Right lung (tissue), 2 donors: ENCODE measurements at regions not wholly inside any gene's neighbourhood (a gene's known extent, or its start where the extent isn't known, plus 50 kb on each side); places are given as distances from the start of the nearest gene placed in this dataset.
"Not testable (repeated sequence)": the region's sequence is repeated elsewhere in the genome, so short reads cannot be mapped to it uniquely, and the experiment has no call there.

ENCODE experiments used
- DNase-seq, 2 donors: peaks; one replicate each; pipeline ENCODE4 v3.0.0-alpha.2; 2013

DNA sequence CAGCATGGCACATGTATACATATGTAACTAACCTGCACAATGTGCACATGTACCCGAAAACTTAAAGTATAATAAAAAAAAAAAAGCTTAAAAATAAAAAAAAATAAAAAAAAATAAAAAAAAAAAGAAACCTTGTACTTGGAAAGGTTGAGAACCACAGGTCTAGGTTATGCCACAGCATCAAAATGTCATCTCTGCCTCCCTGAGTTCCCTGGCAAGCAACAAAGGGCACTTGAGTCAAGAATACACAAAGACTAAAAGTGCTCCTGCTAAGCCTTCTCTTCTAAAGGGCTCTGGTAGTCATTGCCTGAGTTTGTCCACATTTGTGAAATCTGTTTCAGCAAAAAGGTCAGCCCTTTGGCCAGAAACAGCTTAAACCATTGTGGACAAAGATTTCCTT, 395.8 kb upstream of the CCDC54 start:
- no peak for DNase-seq

DNA sequence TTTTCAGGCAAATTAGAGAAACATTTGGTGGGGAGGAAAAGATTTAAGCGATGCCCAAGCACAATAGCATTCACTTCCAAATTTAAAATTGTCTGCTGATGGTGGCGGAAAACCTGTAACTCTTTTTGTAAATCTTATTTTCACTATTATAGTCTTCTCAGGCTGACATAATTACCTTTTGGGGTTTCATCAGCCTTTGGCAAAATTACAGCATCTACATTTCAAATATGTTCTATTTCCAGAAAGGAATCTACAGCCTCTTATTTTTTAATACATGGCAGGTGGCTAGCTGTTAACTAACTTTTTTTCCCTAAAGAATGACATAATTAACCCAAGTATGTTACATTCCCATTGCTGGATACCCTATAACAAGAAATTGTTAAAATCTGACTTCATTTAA, 391.5 kb upstream of the CCDC54 start:
- DNase-seq, result no peak

DNA sequence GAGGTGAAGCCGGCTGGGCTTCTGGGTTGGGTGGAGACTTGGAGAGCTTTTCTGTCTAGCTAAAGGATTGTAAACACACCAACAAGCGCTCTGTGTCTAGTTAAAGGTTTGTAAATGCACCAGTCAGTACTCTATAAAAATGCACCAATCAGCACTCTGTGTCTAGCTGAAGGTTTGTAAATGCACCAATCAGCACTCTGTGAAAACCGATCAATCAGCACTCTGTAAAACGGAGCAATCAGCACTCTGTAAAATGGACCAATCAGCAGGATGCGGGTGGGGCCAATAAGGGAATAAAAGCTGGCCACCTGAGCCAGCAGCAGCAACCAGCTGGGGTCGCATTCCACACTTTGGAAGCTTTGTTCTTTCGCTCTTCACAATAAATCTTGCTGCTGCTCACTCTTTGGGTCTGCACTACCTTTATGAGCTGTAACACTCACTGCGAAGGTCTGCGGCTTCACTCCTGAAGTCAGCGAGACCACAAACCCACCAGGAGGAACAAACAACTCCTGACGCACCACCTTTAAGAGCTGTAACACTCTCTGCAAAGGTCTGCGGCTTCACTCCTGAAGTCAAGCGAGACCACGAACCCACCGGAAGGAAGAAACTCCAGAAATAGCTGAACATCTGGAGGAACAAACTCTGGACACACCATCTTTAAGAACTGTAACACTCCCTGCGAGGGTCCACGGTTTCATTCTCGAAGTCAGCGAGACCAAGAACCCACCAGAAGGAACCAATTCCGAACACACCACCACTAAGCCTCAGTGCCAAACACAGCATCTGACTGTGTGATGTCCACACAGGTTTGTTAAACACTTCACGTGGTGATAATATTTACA, 378.2 kb upstream of the CCDC54 start:
- not testable (repeated sequence) for DNase-seq

DNA sequence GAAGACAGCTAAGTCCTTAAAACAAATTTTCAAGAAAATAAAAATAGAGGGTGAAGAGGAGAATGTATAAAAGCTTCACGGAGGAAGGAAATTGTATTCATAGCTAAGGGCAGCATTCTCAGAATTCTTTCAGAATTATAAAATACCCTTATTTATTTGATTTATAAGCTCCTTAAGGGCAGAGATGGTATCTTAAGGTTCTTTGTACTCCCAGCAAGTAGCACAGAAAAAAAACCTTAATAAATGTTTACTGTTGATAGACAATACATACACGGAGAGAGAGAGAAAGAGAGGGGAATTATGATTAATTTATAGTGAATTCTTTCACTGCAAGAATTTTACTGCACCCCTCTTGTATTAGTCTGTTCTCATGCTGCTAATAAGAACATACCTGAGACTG, 375.6 kb upstream of the CCDC54 start:
- no peak for DNase-seq

DNA sequence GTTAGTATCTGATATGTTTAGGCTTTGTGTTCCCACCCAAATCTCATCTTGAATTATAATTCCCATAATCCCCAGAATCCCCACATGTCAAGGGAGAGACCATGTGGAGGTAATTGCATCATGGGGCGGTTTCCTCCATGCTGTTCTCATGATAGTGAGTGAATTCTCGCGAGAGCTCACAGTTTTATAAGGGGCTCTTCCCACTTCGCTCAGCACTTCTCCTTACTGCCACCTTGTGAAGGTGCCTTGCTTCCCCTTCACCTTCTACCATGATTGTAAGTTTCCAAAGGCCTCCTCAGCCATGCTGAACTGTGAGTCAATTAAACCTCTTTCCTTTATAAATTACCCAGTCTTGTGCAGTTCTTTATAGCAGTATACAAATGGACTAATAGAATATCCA, 371.9 kb upstream of the CCDC54 start:
- not testable (repeated sequence) for DNase-seq

DNA sequence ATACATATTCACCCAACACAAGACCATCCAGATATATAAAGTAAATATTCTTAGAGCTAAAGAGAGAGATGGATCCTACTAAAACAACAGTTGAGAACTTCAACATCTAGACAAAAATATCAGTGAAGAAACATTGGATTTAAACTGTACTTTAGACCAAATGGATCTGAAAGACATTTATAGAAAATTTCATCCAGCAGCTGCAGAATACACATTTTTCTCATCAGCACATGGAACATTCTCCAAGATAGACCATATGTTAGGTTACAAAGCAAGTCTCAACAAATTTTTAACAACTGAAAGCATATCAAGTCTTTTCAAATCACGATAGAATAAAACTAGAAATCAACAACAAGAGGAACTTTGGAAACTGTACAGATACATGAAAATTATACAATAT, 369.0 kb upstream of the CCDC54 start:
- DNase-seq, result no peak

DNA sequence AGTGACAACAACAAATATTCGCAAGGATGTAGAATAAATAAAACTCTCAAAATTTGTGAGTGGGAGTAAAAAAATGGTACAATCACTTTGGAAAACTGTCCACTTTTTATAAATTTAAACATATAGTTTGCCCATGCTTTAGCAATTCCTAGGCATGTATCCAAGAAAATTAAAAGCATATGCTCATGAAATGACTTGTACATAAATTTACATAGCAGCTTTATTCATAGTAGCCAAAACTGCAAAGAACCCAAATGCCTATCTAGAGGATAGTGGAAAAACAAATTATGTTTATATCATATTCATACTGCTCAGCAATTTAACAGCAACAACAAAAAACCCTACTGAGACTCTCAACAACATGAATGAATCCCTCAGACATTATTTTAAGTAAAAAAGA, 363.6 kb upstream of the CCDC54 start:
- no peak for DNase-seq

DNA sequence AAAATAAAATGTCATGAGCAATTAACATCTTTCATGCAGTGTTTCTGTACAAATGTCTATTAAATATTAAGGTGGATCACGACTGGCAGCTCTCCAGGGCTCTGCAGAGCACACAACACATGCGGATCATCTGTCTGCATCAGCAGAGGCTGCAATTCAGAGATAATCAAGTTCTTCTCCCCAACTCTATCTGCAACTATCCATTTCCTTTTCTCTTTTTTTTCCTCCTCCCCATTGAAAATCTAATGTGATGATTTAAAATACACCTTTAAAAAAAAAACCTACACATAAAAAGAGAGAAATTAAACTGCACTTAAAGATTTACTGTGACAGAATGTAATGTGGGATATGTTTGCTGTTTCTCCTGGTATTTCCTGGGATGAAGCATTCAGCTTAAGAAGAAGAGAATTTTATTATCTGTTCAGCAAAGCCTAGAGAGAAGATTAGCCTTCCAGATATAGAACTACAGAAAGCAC, 352.6 kb upstream of the CCDC54 start:
- no peak for DNase-seq

DNA sequence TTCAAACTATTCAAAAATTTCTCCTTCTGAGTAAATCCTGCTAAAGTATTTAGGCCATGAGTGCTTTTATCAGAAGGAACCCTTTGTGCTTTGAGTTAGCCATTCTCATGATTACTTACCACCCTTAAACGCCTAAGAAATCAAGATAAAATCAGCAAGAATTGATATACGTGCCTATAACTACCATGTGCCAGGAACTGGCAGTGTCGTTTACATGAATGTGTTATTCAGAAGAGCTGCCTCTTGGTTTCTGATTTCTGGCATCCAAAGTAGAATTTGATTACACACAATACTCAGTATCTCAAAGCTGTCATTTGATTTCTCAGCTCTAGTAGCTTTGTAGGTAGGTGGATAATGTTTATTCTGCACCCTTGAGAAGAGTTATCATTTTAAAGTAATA, 351.3 kb upstream of the CCDC54 start:
- DNase-seq, result no peak

DNA sequence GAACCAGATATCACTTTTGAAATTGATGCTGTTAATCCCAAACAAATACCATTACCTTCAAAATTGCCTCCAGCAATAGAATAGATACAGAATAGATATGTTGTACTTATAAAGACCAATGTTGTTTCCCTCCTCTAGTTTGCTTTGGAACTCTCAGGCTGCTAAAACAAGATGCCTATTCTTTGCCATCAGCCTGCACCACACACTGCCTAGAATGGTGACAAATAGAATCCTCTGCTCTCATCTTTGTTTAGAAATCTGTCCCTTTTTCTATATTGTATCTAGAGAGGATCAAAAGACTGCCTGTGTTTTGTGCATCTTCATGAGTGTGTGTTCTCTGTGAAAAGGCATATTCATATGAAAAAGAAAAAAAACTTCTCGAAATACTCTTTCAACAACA, 349.2 kb upstream of the CCDC54 start:
- no peak for DNase-seq

DNA sequence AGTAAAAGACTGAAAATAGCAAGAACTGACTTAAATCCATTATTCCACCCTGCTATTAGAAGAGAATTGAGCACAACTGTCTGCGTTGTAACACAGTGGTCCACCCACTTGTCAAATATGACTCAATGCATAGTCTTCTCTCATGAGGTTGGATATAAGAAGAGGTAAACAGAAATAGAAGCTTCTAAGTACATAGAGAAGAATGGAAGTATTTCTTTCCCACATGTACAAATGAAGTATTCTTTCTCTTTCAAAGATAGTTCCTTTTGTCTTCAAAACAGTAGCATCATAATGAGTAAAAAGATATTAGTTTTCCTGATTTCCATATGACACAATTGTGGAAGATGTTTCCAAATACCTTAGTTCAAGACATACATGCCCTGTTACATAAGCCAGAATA, 348.6 kb upstream of the CCDC54 start:
- no peak for DNase-seq

DNA sequence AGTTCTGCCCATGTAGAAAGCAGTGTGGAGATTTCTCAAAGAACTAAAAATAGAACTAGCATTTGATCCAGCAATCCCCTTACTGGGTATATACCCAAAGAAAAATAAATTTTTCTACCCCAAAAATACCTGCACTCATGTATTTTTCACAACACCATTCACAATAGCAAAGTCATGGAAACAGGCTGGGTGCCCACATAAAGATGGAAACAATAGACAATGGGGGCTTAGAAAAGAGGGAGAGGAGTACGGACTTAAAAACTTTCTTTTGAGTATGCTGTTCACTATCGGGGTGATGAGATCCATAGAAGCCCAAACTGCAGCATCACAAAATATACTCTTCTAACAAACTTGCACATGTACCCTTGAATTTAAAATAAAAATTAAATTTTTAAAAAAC, 345.1 kb upstream of the CCDC54 start:
- no peak for DNase-seq

DNA sequence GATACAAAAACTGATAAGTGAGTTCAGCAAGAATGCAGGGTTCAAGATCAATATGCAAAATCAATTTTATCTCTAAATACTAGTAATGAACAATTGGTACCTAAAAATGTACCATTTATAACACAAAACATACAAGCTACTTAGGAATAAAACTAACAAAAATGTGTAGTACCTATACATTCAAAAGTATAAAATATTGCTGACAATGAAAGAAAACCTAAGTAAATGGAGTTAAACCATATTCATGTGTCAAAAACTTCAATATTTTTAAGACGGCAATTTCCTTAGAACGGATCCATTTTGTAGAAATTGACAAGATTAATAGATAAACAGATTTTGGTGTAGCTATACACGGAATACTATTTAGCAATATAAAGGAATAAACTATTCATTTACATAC, 343.1 kb upstream of the CCDC54 start:
- DNase-seq, result no peak

DNA sequence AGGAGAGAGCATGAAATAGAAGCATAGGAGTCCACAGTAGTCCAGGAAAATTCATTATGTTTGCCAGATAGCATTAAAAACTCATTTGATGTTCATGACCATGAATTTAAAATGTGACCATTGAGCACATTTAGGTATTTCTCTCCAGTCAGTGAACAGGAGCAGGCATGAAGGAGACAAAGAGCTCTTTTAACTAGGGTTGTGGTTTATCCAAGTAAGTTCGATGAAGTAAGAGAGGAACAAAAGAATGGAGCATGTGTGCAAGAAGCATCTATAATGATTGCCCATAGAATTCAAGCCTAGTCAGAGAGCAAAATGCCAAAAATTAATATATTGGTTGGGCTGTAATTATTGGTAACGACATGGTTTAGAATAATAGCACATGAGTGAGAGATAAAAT, 342.1 kb upstream of the CCDC54 start:
- DNase-seq, result no peak

DNA sequence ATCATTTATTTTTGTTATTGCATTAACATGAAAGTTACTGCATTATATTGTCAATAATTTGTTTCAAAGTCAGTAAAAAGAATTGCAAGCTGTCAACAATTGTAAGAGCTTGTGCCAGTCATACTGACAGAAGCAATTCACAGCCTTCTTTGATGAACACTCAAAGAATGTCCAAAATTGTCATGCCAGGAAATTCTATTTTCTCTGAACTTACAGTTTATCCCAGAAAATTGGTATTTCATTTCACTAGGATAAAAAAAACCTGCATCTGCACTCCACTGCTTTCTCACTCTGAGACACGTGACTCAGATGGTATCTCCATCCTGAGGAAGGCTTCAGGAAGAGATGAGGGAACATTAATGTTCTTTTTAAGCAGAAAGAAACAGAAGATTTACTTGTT, 332.6 kb upstream of the CCDC54 start:
- DNase-seq, result no peak

DNA sequence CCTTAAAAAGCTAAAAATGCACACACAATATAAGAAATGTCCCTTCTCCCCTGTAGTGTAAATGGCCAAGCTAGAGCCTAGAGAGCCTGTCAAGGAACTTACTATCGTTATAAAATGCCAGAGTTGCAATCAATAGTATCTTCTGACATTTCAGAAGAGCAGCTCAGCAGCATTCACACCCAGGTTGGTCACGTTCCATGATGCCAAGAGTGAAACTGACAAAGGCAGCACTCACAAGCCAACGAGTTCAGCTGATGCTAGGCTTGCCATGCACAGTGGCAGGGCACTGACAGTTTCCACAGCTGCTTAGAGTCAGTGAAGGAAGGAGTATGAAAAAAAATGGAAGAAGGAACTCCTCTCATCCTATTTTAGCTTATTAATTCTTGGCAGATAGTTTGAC, 331.4 kb upstream of the CCDC54 start:
- DNase-seq, result no peak

DNA sequence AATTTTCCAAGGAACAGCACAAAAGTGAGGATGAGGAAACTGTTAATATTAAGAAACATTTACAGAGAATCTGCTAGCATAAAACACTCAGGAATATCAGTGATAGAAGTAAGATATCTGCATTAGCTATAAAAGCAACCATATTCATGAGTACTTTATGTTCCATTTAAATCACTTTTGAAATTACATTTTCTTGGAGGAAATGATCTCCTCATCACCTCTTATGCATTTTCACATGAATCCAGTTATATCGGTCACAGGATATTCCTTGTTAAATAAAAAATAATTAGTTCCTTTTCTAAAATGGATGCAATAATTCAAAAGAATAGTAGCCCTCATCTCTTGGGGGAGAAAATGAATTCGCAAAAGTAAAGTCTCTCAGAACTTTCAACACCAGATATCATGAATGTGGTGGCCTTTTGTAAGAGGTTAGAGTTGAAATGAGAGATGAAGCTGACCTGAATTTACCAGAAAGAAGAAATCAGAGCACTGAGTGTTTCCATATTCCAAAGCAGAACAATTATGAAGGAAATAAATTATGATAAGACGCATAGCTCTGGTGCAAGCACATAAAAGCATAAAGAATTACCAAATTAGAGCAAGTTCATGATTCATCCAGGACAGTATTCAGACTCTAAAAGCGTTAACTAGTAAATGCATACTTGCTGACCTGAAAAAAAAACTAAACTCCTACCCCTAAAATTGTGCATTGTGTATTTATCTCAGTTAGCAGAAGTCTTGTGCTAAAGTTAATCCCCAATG, 321.9 kb upstream of the CCDC54 start:
- DNase-seq, result no peak

DNA sequence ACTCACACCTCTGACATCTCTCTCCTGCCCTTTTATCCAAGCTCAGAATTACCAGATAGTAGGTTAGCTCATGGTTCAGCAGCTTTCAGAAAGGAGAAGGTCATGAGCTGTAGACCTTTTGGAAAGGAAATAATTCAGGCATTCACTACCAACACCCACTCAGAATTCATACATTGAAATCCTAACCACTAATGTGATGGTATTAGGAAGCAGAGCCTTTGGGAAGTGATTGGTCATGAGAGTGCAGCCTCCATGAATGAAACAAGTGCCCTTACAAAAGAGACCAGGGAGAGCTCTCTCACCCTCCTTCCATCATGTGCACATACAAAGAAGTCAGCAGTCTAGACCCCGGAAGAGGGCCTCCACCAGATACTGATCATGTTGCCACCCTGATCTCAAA, 315.8 kb upstream of the CCDC54 start:
- DNase-seq, result no peak

DNA sequence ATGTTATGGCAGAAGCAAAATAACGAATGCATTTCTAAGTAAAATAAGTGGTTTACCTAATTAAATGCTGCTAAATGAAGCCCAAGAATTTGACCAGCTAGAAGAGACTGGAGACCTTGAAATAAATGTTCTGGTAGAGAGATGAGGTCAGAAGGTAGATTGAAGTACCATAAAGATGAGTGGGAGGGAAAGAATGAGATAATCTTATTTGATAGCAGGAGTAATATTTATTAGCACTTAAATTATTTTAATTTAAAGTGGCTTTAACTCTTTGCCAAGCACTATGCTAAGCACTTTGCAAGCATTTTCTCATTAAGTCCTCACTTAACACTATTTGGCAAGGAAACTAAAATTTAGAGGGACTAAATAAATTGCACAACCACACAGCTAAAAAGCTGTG, 314.9 kb upstream of the CCDC54 start:
- no peak for DNase-seq

DNA sequence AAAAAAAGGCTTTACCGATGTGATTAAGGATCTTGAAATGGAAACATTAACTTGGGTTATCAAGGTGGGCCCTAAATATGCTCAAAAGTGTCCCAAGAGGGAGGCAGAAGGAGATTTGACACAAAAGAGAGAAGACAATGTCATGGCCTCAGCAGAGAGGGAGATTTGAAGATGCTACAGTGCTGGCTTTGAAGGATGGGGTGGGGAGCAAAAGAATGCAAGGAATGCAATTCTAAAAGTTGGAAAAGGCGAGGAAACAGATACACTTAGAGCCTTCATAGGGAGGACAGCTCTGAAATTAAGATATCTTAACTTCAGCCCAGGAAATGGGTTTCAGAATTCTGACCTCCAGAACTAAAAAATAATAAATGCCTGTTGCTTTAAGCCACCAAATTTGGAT, 314.5 kb upstream of the CCDC54 start:
- DNase-seq, result no peak

DNA sequence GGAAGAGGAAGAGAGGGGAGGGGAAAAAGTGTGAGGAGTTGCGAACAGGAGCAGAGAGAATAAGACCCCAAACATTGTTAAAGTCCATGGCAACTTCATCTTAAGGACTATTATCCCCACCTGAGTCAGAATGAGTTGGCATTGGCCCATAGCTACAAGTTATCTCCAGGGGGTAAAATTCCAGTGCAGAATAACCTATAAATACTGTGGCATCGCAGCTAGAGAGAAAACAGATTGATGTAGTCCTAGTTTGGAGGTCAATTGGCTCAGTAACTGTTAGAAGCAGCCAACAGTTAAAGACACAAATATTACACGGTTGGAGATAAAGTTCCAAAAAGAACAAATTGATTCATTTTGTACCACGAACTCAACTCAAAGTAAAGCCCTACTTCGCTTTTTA, 313.9 kb upstream of the CCDC54 start:
- DNase-seq, result no peak

DNA sequence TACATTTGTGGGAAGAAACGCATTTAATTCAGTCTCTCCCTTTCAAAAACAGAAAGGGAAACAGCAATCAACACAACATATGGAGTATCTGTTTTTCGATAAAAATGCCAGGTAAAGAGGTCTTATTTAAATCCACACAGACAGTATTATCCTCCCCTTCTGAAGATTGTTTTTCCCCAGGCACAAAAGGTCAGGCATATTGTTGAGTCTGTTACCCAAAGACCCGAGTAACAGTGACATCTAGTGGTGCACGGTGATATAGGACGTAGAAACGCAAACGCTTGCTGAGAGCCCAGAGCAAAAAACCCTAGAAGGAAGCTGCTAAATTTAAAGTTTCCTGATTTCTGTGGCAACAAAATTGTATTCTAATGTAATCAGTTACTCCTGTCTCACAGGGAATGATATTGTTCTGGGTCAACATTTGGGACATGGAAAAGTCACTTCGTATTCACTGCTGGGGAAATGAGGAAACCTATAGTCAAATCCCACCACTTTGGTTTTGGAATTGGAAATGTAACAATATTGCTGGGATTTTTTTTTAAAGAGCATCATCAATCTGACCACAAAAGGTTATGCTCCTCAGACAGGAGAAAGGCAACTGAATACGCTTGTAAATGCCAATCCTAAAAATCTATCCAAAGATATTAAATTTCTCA, 312.7 kb upstream of the CCDC54 start:
- peak; percentile 66 to 78 for DNase-seq
